Left lung (tissue), 4 donors: ENCODE measurements at regions not wholly inside any gene's neighbourhood (a gene's known extent, or its start where the extent isn't known, plus 50 kb on each side); places are given as distances from the start of the nearest gene placed in this dataset.

Experiments used
- ATAC-seq: fragments of 200-7000 bp; cut with Tn5 transposase; one replicate; pipeline ENCODE4 v1.9.1; 2020; ENCODE audit warnings: moderate library complexity
- DNase-seq, 4 donors: peaks; one replicate each; pipeline ENCODE4 v3.0.0-alpha.2; 2013 to 2020
- H3K27ac ChIP-seq, 2 donors: fragments of 200-600 bp; sonication (generic) in 1 of 2; one replicate each; pipeline versions ENCODE4 v1.5.0 to v1.8.0; 2020 to 2021
- H3K27me3 ChIP-seq, 2 donors: fragments of 200-600 bp; sonication (generic) in 1 of 2; one replicate each; pipeline versions ENCODE4 v1.5.0 to v1.8.0; 2020 to 2021
- H3K36me3 ChIP-seq, 2 donors: fragments of 200-600 bp; sonication (generic) in 1 of 2; one replicate each; pipeline versions ENCODE4 v1.5.0 to v1.8.0; 2020 to 2021
- H3K4me1 ChIP-seq, 2 donors: fragments of 200-600 bp; one replicate each; pipeline ENCODE4 v1.8.0; 2021
- H3K4me3 ChIP-seq, 2 donors: fragments of 200-600 bp; sonication (generic) in 1 of 2; one replicate each; pipeline versions ENCODE4 v1.5.0 to v1.8.0; 2020 to 2021; ENCODE audit warnings: mild to moderate bottlenecking in 1 of 2
- H3K9me3 ChIP-seq, 2 donors: fragments of 200-600 bp; sonication (generic) in 1 of 2; one replicate each; pipeline versions ENCODE4 v1.5.0 to v1.8.0; 2020 to 2021
- CTCF ChIP-seq, 2 donors: fragments of 200-600 bp; sonication (generic) in 1 of 2; IDR thresholded peaks; one replicate each; pipeline versions ENCODE4 v1.5.0 to v1.8.0; 2021; ENCODE audit warnings: antibody characterized with exemption in 2 of 2
- intact Hi-C, 2 donors: fragments of 100-400 bp; cut with DNase I; formaldehyde crosslinking; loops; one replicate each; pipeline versions ENCODE4 v1.11.2 to v1.14.2; 2022
- donor health status: DM: no; HTN: yes; CAD: no.
- donor health status: DM: no; HTN: no; CAD: no.

GRCh38 chr2:126187668-126188067 lies 468.3 kb upstream of the GYPC start:
- DNase-seq (no peak), ATAC-seq (no peak)
- Histone ChIP-seq H3K9me3 (peaks cover 0 to 9% of the 10 kb centered on the region in 2 donors), H3K27me3 (no peaks in the 10 kb centered on the region), H3K27ac (no peak overlapping the region), H3K4me3 (no peak overlapping the region), H3K4me1 (no peaks in the 10 kb centered on the region), H3K36me3 (no peaks in the 10 kb centered on the region)
- intact Hi-C loops: no loop called here
- TF ChIP-seq CTCF (IDR thresholded peaks at IDR 0.05): no peak

GRCh38 chr2:126189527-126189926 lies 466.4 kb upstream of the GYPC start:
- H3K36me3 ChIP-seq: no peaks in the 10 kb centered on the region
- peaks cover 0 to 5% of the 10 kb centered on the region in 2 donors for H3K9me3 ChIP-seq
- DNase-seq (no peak), ATAC-seq (no peak)
- H3K4me1 ChIP-seq: no peaks in the 10 kb centered on the region
- no peak for TF ChIP-seq CTCF (IDR thresholded peaks at IDR 0.05)
- H3K27ac ChIP-seq: no peak overlapping the region
- intact Hi-C loops: no loop called here
- no peak overlapping the region for H3K4me3 ChIP-seq
- H3K27me3 ChIP-seq: no peaks in the 10 kb centered on the region

GRCh38 chr2:126200538-126200937 lies 455.4 kb upstream of the GYPC start:
- no peak for TF ChIP-seq CTCF (IDR thresholded peaks at IDR 0.05)
- Histone ChIP-seq H3K27me3 (no peaks in the 10 kb centered on the region), H3K27ac (no peak overlapping the region), H3K4me1 (no peaks in the 10 kb centered on the region), H3K9me3 (peaks cover 0 to 3% of the 10 kb centered on the region in 2 donors), H3K4me3 (no peak overlapping the region), H3K36me3 (no peaks in the 10 kb centered on the region)
- ATAC-seq: no peak
- intact Hi-C loops: no loop called here
- no peak for DNase-seq

GRCh38 chr2:126208266-126208665 lies 447.7 kb upstream of the GYPC start:
- Histone ChIP-seq H3K9me3 (no peaks in the 10 kb centered on the region), H3K27ac (no peak overlapping the region), H3K27me3 (no peaks in the 10 kb centered on the region), H3K36me3 (no peaks in the 10 kb centered on the region), H3K4me1 (no peaks in the 10 kb centered on the region), H3K4me3 (no peak overlapping the region)
- no peak for TF ChIP-seq CTCF (IDR thresholded peaks at IDR 0.05)
- DNase-seq: peak in 1 of 4 donors; percentile 5
- ATAC-seq: no peak
- intact Hi-C loops: no loop called here

- H3K9me3 ChIP-seq: no peaks in the 10 kb centered on the region
Measured at GRCh38 chr2:126212735-126213134, 443.2 kb upstream of the GYPC start.

More at GRCh38 chr2:126212735-126213134, 443.2 kb upstream of the GYPC start:
- H3K36me3 ChIP-seq: no peaks in the 10 kb centered on the region
- no peak for ATAC-seq
- TF ChIP-seq CTCF (IDR thresholded peaks at IDR 0.05): no peak
- no peak for DNase-seq
- intact Hi-C loops: no loop called here
- no peak overlapping the region for H3K4me3 ChIP-seq
- H3K4me1 ChIP-seq: no peaks in the 10 kb centered on the region
- H3K27me3 ChIP-seq: no peaks in the 10 kb centered on the region
- no peak overlapping the region for H3K27ac ChIP-seq
